Suprapubic skin (tissue), 4 donors: ENCODE measurements at regions not wholly inside any gene's neighbourhood (a gene's known extent, or its start where the extent isn't known, plus 50 kb on each side); places are given as distances from the start of the nearest gene placed in this dataset.

Experiments
- POLR2A ChIP-seq, 2 donors: fragments of 450-650 bp; IDR thresholded peaks; one replicate each; pipeline ENCODE4 v1.6.1; 2017; ENCODE audit warnings: antibody characterized with exemption in 2 of 2, mild to moderate bottlenecking in 2 of 2, moderate library complexity in 2 of 2
- POLR2AphosphoS5 ChIP-seq, 3 donors: sonication (generic); formaldehyde crosslinking; IDR thresholded peaks; one replicate each; pipeline ENCODE4 v1.6.1; 2017; ENCODE audit warnings: antibody characterized with exemption in 3 of 3
- TF ChIP-seq, protein P1 (sequence below), 2 donors: fragments of 200-600 bp in 1 of 2; fragments of 450-650 bp in 1 of 2; sonication (generic) in 1 of 2; IDR thresholded peaks; one replicate each; pipeline ENCODE4 v1.5.1; 2016 to 2019; ENCODE audit warnings: antibody characterized with exemption in 2 of 2, mild to moderate bottlenecking in 1 of 2, moderate library complexity in 1 of 2

DNA sequence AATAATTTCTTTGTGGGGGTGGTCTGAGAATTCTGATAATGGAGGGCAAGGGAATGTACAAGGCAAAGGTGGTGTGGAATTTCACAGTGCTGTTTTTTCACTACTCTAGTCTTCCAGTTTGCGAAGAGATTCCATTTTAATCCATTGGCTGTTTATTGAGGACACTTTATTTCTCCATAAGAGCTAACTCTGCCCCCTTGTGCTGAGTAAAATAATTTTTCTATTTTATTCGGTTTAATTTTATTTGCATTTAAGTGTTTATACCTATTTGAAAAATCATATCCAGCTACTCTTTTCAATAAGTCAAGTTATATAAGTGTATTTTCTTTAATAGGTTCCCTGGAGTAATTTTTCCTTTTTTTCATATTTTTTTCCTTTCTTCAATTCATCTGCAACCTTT lies 840.1 kb downstream of the TUSC7 start:
- TF ChIP-seq, protein P1, sequence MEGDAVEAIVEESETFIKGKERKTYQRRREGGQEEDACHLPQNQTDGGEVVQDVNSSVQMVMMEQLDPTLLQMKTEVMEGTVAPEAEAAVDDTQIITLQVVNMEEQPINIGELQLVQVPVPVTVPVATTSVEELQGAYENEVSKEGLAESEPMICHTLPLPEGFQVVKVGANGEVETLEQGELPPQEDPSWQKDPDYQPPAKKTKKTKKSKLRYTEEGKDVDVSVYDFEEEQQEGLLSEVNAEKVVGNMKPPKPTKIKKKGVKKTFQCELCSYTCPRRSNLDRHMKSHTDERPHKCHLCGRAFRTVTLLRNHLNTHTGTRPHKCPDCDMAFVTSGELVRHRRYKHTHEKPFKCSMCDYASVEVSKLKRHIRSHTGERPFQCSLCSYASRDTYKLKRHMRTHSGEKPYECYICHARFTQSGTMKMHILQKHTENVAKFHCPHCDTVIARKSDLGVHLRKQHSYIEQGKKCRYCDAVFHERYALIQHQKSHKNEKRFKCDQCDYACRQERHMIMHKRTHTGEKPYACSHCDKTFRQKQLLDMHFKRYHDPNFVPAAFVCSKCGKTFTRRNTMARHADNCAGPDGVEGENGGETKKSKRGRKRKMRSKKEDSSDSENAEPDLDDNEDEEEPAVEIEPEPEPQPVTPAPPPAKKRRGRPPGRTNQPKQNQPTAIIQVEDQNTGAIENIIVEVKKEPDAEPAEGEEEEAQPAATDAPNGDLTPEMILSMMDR (IDR thresholded peaks at IDR 0.05): no peak
- TF ChIP-seq POLR2AphosphoS5 (IDR thresholded peaks at IDR 0.05) (no peak), POLR2A (IDR thresholded peaks at IDR 0.05) (no peak)
